HG03342 (cell line): ENCODE measurements at regions not wholly inside any gene's neighbourhood (a gene's known extent, or its start where the extent isn't known, plus 50 kb on each side); places are given as distances from the start of the nearest gene placed in this dataset.

Experiments
- ATAC-seq: cut with Tn5 transposase; IDR thresholded peaks from one replicate; pipeline ENCODE4 v1.9.1; 2021; ENCODE audit warnings: mild to moderate bottlenecking, moderate library complexity; ENCODE audit not compliant: unreplicated experiment

DNA sequence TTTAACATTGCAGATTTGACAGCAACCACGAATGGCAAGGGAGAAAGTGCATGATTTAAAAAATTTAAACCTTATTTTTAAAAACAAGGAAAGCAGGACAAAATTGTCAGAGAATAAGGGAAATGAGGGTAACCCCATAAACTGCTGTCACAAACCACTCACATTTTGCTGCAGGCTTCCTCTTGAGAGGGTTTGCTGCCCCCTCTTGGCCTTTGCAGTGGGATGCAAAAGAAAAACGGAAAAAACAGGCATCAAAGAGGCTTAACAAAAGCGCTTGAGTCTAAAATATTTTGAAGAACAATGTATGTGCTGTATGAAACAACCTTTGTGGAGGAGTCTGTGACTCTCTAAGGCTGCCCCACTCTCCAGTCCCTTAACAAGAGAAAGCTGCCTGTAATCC, 91.6 kb downstream of the TMX3 start:
- ATAC-seq = peak; percentile 84

DNA sequence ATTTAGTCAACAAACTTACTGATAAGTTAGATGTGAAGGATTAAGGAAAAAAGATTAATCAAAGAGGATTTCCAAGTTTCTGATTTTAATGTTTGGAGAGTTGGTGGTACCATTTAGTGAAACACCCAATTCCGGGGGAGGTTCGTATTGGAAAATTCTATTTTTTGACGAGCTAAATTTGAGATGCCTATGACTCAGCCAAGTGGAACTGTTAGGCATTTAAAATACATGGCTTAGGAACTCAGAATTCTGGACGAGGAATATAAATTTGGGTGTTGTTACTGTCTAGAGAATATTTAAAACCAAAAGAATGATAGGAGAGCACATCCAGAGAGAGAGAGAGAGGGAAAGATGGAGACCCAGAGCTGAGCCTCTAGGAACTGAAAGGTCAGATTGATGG, 103.6 kb downstream of the TMX3 start:
- no peak for ATAC-seq

GRCh38 chr18:68608851-68609490, 105.9 kb downstream of the TMX3 start:
- ATAC-seq = no peak

- no peak for ATAC-seq
Observed at GRCh38 chr18:68607852-68608251, 107.1 kb downstream of the TMX3 start.

DNA sequence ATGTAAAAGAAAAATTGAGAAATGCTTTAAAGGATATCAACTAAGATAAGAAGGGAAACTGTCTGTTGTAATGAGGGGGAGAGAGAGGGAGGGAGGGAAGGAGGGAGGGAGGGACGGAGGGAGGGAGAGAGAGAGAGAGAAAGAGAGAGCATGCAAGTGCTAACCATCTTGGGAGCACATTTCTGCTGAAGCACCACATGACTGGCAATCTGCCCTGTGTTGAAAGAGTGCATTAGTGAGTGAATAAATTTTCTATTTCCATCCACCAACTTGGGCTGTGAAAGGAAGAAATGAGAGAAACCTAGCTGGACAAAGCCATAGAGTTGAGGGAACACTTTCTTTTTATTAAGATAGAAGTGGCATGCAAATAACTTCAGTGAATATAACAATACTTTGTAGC, 110.7 kb downstream of the TMX3 start:
- no peak for ATAC-seq

DNA sequence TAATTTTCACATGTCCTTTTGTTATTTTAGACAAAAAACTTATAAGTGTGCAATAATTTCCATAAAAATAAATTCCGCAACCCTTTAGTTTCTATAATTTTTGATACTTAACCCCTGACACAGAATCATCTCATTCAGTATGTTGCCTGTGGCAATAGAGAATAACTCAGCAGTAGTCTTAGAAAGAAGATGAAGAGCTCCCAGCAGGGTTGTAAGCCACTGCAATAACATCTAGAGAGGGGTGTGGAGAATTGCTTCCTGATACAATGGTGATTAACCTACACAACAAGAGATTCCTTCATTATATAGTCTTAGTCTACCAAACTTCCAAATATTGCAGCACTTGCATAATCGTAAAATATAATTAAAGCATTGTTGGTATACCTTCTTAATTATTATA, 118.9 kb downstream of the TMX3 start:
- no peak for ATAC-seq

DNA sequence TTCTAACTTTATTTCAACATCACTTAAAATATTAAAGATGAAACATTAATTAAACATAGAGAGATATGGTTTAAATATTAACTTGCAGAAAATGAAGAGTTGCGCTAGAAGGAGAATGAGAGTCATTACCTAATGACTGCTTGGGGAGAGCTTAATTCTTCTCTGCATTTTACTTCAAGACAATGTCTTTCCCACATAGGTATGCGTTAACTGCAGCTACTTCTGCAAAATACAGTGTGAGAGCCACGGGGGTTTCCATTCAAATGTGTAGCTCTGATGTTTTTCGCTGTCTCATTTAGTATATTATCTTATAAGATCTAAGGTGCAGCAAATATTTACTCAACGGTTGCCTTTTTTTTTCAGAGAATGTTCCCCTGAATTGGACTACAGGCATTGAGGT, 126.7 kb downstream of the TMX3 start:
- ATAC-seq = no peak

DNA sequence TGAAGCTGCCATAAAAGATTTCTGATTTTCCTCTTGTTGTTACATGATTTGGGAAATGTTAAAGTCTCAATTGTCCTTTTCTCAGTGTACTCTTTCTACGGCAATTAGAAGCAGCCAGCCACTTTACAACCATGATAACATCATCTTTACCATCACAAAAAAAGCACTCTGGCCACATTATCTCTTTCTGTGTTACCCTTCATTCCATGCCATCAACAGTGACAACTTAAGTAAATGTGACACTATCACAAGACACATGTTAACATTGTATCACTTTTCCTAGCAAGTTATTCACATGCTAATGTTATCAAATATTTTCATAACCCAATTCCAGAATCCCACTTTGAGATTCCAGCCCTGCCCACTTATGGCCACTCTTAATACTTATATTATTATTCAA, 131.2 kb downstream of the TMX3 start:
- no peak for ATAC-seq

DNA sequence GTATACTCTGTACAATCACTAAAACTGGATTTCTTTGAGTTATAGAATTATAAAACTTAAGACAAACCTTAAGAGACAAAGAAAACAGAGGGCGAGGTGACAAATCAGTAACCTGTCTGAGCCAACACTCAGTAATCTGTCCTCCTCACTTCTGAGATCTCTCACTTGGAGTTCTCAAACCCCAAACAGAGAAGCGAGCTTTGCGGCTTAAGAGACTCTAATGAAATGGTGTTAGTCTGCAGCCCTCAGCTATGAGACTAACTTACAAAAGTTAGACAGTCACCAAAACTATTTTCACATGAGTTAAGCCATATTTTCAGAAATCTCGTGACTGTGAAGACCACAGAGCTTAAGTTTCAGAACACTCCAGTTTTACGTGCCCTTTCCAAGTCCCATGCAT, 140.6 kb downstream of the TMX3 start:
- ATAC-seq = no peak

DNA sequence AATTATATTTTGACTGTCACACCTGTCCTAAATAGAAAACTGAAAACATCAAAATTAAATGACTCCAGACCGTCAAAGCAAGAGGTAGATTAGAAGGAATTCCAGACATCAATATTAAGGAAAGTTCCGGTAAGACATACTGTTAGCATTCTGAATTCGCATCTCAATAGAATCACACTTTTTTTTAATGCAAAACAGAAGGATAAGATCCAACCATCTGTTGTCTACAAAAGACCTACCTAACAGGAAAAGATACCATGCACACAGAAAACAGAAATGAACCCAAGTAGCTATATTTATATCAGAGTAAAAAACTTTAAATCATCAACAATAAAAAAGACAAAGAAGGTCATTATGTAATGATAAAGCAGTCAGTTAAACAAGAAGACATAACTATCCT, 145.0 kb downstream of the TMX3 start:
- no peak for ATAC-seq

- ATAC-seq = no peak
Observed at GRCh38 chr18:68568364-68569155, 146.3 kb downstream of the TMX3 start.

DNA sequence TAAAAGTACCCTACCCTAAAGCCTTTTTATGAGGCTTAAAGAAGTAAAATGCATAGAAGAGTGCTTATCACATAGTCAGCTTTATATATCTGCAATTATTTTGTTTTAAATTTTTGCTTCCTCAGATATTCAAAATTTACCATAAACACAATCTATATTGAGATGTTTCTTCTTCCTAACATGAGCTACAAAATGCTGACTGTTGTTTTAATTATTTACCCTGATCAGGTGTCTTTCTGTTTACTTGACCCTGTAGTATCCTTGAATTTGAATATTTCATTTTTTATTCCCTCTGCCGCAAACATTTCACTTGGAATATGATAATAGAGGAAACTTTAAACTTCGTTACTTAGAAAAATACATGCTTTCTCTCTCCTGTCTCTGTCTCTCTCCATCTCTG, 147.9 kb downstream of the TMX3 start:
- no peak for ATAC-seq

- ATAC-seq = no peak
Observed at GRCh38 chr18:68564961-68565360, 149.9 kb downstream of the TMX3 start.

DNA sequence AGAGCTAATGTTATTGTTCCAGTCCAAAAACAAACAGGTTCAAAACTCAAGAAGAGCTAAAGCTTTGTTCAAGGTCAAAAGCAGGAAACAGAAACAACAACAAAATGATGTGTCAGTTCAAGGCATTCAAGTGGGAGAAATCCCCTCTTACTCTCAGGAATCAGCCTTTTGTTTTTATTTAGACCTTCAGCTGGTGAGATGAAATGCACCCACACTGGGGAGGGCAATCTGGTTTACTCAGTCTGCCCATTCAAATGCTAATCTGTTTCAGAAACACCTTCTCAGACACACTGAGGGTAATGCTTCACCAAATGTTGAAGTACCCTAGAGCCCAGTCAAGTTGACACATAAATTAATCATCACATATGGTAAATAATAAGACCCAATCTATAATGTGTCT, 150.6 kb downstream of the TMX3 start:
- ATAC-seq = no peak

DNA sequence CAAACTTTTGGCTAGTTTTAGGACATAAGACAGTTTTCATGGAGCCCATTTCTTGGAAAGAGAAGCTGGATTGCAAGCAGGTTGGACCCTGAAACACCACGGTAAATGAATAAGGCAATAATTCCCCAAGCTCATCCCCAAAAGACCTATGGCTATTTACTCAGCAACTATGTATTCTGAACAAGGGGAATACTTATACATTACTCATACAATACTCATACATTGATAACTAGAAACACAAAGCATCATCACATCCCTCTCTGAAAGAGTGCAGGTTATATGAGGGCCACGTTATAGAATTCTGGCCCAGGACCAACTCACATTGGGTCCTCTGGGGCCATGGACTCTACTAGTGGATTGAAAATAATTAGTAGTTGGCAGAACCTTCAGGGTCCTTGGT, 154.8 kb downstream of the TMX3 start:
- no peak for ATAC-seq

- no peak for ATAC-seq
Observed at GRCh38 chr18:68557183-68557582, 157.7 kb downstream of the TMX3 start.

GRCh38 chr18:68555879-68556301, 159.0 kb downstream of the TMX3 start:
- ATAC-seq = no peak

DNA sequence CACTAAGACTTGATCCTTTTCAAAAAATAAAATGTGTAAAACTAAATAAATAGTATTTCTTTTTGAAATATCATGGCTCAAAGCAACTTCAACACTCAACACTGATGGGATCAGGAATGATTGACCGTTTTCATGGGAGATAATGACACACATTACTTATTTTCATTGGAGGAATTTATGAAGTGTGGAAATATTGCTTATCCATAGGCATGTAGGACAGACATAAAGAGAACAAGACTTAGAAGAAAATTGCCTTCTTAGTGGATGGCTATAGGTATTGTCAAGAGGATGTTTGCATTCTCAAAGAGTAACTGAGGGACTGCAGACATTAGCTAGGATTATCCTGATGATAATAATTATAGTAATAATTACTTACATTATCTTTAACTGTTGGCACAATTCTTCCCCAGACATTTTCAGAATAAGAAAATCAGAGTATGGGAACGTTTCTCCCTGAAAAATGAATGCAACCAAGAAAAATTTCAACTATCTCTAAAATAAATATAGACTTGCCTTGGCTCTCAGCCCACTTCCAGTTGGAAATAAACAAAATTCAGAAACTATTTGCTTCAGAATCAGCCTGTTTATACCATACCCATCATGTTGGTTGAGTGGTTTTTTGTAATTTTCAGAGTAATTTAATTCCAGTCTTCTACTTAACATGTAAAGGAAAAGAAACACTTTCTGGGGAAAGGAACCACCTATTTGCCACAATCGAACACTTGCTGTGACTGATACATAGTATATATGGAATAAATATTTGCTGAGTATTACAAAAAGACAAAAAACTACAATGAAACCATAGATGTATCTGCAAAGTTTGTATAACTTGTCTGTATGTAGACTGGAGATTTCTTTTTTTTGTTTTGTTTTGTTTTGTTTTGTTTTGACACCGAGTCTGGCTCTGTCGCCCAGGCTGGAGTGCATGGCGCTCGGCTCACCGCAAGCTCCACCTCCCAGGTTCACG, 165.7 kb downstream of the TMX3 start:
- no peak for ATAC-seq

- no peak for ATAC-seq
Observed at GRCh38 chr18:68543344-68543743, 171.6 kb downstream of the TMX3 start.

GRCh38 chr18:68542846-68543245, 172.1 kb downstream of the TMX3 start:
- ATAC-seq = no peak

GRCh38 chr18:68533641-68534040, 181.3 kb downstream of the TMX3 start:
- ATAC-seq = no peak
